ENCODE measurements at regions not wholly inside any gene's neighbourhood (a gene's known extent, or its start where the extent isn't known, plus 50 kb on each side); places are given as distances from the start of the nearest gene placed in this dataset.

DNA sequence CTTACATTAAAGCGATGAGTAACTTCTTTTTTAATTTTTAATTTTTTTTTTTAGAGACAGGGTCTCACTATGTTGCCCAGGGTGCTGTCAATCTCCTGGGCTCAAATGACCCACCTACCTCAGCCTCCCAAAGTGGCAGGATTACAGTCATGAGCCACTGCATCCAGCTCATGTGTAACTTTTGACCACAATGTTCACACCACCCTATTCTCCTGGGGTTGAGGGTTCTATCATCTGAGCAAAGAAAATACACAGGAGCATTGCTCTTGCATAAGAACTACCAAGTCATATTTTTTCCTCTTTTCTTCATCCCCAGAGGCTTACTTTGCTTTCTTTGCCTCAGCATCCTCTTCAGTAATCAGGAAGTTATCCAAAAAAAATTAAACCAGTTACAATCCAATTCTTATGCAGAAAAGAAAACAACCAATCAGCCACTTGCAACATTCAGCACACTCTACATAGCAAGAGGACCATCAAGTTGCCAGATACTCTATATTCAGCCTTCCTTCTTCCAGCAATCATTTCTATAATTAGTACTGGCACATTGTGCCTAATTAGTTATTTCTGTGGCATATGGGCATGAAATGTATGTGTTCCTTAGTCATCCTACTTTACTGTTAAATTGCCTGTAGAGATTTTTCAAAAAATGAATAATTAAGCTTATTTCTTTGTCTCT, 345.6 kb downstream of the AKAIN1 start:
- DNase-seq (ENCODE audit: insufficient read length, low spot score): no peak
- no peak for TF ChIP-seq POLR2A (IDR thresholded peaks at IDR 0.05; ENCODE audit: low read depth, low read length)
- no peak for FAIRE-seq

DNA sequence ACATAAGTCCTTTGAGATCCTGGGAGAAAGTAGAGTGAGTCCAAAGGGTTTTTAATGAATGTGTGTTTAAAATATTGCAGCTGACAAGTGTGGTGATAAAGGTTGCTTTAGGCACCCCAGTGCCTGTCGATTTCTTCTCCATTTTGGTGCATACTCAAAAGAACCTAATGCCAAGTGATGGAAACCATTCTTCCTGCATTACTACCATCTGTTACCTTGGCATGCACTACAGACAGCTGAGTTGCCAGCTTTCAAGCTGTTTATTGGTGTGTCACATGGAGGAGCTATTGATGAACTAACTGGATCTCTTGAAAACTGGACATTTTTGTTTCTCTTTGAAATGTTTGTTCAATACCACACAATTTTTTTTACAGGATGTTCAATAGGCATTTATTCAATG, 350.0 kb downstream of the AKAIN1 start:
- FAIRE-seq (no peak), DNase-seq (ENCODE audit: insufficient read length, low spot score) (no peak)
- no peak for TF ChIP-seq POLR2A (IDR thresholded peaks at IDR 0.05; ENCODE audit: low read depth, low read length)

DNA sequence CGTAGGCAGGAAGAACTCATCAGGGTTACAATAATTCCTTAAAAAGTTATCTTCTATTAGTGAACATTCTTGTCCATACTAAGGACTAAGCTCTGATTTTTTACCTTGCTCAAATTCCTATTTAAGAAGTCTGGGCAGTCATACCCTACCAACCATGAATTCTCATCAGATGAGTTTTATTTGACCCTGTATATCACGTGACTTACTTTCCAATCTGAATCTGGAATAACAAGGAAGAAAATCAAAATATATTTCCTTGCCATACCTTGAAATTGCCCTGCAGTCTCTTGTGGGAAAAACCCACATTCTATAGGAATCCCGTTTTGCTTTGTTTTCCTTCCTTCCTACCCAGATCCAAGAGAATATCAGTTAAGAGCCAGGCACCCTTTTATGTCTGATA, 352.7 kb downstream of the AKAIN1 start:
- no peak for FAIRE-seq
- no peak for TF ChIP-seq POLR2A (IDR thresholded peaks at IDR 0.05; ENCODE audit: low read depth, low read length)
- no peak for DNase-seq (ENCODE audit: insufficient read length, low spot score)

DNA sequence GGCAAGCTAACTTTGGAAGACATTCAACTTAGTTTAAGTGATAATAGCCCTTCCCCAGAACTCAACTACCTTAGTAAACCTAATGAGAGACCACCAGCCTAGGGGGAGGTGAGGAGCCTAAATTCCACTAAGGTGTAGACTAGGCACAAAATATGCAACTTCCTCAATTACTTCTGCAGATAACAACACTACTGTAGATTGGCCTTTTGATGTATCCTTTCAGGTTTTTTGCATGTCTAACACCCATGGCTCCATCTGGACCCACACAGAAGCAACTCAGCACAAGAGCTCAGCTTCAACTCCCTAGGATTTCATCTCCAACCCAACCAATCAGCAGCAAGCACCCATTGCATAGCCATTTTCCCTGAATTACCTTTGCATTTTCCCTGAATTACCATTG, 353.3 kb downstream of the AKAIN1 start:
- DNase-seq (ENCODE audit: insufficient read length, low spot score) (no peak), FAIRE-seq (no peak)
- TF ChIP-seq POLR2A (IDR thresholded peaks at IDR 0.05; ENCODE audit: low read depth, low read length): no peak

DNA sequence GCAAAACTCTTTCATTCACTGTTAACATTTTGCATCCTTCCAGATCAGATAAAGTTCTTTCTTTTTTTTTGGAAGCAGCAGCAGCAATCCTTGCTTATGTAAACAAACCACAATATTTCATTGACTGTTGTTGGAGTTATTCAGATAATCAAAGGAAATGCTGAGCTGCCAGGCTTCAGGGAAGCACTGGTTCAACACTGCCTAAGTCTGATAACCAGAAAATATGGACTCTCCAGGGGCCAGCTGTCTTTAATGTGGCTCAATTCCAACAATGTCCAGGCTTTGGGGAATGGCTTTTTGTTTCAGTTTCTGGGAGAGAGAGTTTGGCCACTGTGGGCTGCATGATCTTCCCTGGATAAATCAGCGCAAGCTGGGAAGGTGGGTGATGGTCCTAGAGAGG, 354.3 kb downstream of the AKAIN1 start:
- no peak for FAIRE-seq
- no peak for DNase-seq (ENCODE audit: insufficient read length, low spot score)
- no peak for TF ChIP-seq POLR2A (IDR thresholded peaks at IDR 0.05; ENCODE audit: low read depth, low read length)

DNA sequence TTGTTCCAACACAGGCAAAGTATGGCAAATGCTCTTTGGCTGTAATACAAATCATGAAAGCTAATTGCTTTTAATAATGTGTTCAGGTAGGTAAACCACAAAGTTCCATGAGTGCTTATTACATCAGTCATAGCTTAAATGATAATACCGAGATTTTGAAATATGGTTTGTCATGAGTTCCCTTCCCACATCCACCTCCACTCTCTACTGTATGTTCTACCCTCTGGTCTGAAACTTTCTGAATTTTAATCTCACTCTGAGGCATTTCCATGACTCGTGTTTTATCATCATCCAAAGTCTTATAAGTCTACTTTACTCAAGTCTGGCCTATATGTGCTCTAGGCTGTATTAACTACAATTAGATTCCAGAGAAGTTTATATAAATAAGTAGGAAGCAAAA, 354.8 kb downstream of the AKAIN1 start:
- no peak for TF ChIP-seq POLR2A (IDR thresholded peaks at IDR 0.05; ENCODE audit: low read depth, low read length)
- no peak for FAIRE-seq
- DNase-seq (ENCODE audit: insufficient read length, low spot score): no peak

- no peak for TF ChIP-seq POLR2A (IDR thresholded peaks at IDR 0.05; ENCODE audit: low read depth, low read length)
- DNase-seq (ENCODE audit: insufficient read length, low spot score) (no peak), FAIRE-seq (no peak)
Observed at GRCh38 chr18:4839639-4840038, 357.4 kb downstream of the AKAIN1 start.

- DNase-seq (ENCODE audit: insufficient read length, low spot score) (no peak), FAIRE-seq (no peak)
- no peak for TF ChIP-seq POLR2A (IDR thresholded peaks at IDR 0.05; ENCODE audit: low read depth, low read length)
Observed at GRCh38 chr18:4836141-4836540, 360.9 kb downstream of the AKAIN1 start.

GRCh38 chr18:4831791-4832375, 365.2 kb downstream of the AKAIN1 start:
- FAIRE-seq: no peak
- no peak for TF ChIP-seq POLR2A (IDR thresholded peaks at IDR 0.05; ENCODE audit: low read depth, low read length)

GRCh38 chr18:4831127-4831526, 365.9 kb downstream of the AKAIN1 start:
- no peak for FAIRE-seq
- DNase-seq (ENCODE audit: insufficient read length, low spot score): no peak
- no peak for TF ChIP-seq POLR2A (IDR thresholded peaks at IDR 0.05; ENCODE audit: low read depth, low read length)

More at GRCh38 chr18:4831791-4832375, 365.2 kb downstream of the AKAIN1 start:
- no peak for DNase-seq (ENCODE audit: insufficient read length, low spot score)

DNA sequence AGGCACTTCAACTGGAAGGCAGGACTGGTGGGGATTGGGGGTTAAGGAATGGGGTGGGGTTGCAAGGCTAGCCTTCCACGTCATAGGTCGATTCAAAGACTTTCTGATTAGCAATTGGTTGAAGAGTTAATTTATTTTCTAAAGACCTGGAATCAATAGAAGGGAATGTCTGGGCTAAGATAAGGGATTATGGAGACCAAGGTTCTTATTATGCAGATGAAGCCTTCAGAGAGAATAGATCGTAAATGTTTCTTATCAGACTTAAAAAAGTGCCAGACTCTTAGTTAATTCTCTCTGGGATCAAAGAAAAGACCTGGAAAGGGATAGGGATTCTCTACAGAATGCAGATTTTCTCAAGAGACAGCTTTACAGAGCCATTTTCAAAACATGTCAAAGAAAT, 368.0 kb upstream of the DLGAP1 start:
- no peak for TF ChIP-seq POLR2A (IDR thresholded peaks at IDR 0.05; ENCODE audit: low read depth, low read length)
- DNase-seq (ENCODE audit: insufficient read length, low spot score): no peak
- no peak for FAIRE-seq

GRCh38 chr18:4821801-4822200, 366.7 kb upstream of the DLGAP1 start:
- TF ChIP-seq POLR2A (IDR thresholded peaks at IDR 0.05; ENCODE audit: low read depth, low read length): no peak
- no peak for FAIRE-seq
- DNase-seq (ENCODE audit: insufficient read length, low spot score): no peak

- DNase-seq (ENCODE audit: insufficient read length, low spot score) (no peak), FAIRE-seq (no peak)
- TF ChIP-seq POLR2A (IDR thresholded peaks at IDR 0.05; ENCODE audit: low read depth, low read length): no peak
Observed at GRCh38 chr18:4817665-4818064, 362.6 kb upstream of the DLGAP1 start.

- DNase-seq (ENCODE audit: insufficient read length, low spot score): no peak
- no peak for FAIRE-seq
- TF ChIP-seq POLR2A (IDR thresholded peaks at IDR 0.05; ENCODE audit: low read depth, low read length): no peak
Observed at GRCh38 chr18:4813708-4814107, 358.6 kb upstream of the DLGAP1 start.

- TF ChIP-seq POLR2A (IDR thresholded peaks at IDR 0.05; ENCODE audit: low read depth, low read length): no peak
- no peak for FAIRE-seq
- DNase-seq (ENCODE audit: insufficient read length, low spot score): no peak
Observed at GRCh38 chr18:4808891-4809290, 353.8 kb upstream of the DLGAP1 start.
